ENCODE measurements at regions not wholly inside any gene's neighbourhood (a gene's known extent, or its start where the extent isn't known, plus 50 kb on each side); places are given as distances from the start of the nearest gene placed in this dataset.

- DNase-seq (ENCODE audit: low read depth): no peak
- FAIRE-seq: no peak
- TF ChIP-seq CTCF (IDR thresholded peaks at IDR 0.05; ENCODE audit: insufficient read depth, low read length, severe bottlenecking): no peak
- H3K4me3 ChIP-seq (ENCODE audit: low read depth, low read length): no peak overlapping the region
- no peaks in the 10 kb centered on the region for H3K36me3 ChIP-seq (ENCODE audit: control insufficient read depth, insufficient read depth, low read length)
- H3K27me3 ChIP-seq (ENCODE audit: control insufficient read depth, insufficient read depth, low read length): peaks cover 2% of the 10 kb centered on the region
Measured at GRCh38 chr19:34118879-34119748, 53.2 kb upstream of the LSM14A start.

GRCh38 chr19:34120141-34120540, 52.2 kb upstream of the LSM14A start:
- FAIRE-seq (no peak), DNase-seq (ENCODE audit: low read depth) (no peak)
- H3K4me3 ChIP-seq (ENCODE audit: low read depth, low read length): no peak overlapping the region
- no peaks in the 10 kb centered on the region for H3K36me3 ChIP-seq (ENCODE audit: control insufficient read depth, insufficient read depth, low read length)
- TF ChIP-seq CTCF (IDR thresholded peaks at IDR 0.05; ENCODE audit: insufficient read depth, low read length, severe bottlenecking): no peak
- H3K27me3 ChIP-seq (ENCODE audit: control insufficient read depth, insufficient read depth, low read length): peaks cover 2% of the 10 kb centered on the region

GRCh38 chr19:34120846-34121639, 51.3 kb upstream of the LSM14A start:
- TF ChIP-seq CTCF (IDR thresholded peaks at IDR 0.05; ENCODE audit: insufficient read depth, low read length, severe bottlenecking): peak; percentile 67
- H3K27me3 ChIP-seq (ENCODE audit: control insufficient read depth, insufficient read depth, low read length): peaks cover 2% of the 10 kb centered on the region
- DNase-seq (ENCODE audit: low read depth) (peak; percentile 31), FAIRE-seq (no peak)
- no peaks in the 10 kb centered on the region for H3K36me3 ChIP-seq (ENCODE audit: control insufficient read depth, insufficient read depth, low read length)
- no peak overlapping the region for H3K4me3 ChIP-seq (ENCODE audit: low read depth, low read length)

Data from bronchial epithelial cell (primary cell).